Glutamatergic neuron (in vitro differentiated cells): ENCODE measurements at regions not wholly inside any gene's neighbourhood (a gene's known extent, or its start where the extent isn't known, plus 50 kb on each side); places are given as distances from the start of the nearest gene placed in this dataset.

Experiments used
- DNase-seq: peaks from one replicate; pipeline ENCODE4 v3.0.0; 2022
- H3K27ac Mint-ChIP-seq: one replicate; pipeline ENCODE4 v1.8.0; 2020; ENCODE audit warnings: mild to moderate bottlenecking, mixed read lengths, inconsistent platforms; ENCODE audit not compliant: unreplicated experiment
- H3K27me3 Mint-ChIP-seq: one replicate; pipeline ENCODE4 v1.8.0; 2020; ENCODE audit warnings: mild to moderate bottlenecking, moderate library complexity, mixed read lengths, inconsistent platforms; ENCODE audit not compliant: unreplicated experiment
- H3K36me3 Mint-ChIP-seq: one replicate; pipeline ENCODE4 v1.8.0; 2020; ENCODE audit warnings: mild to moderate bottlenecking, mixed read lengths, inconsistent platforms; ENCODE audit not compliant: unreplicated experiment
- H3K4me1 Mint-ChIP-seq: one replicate; pipeline ENCODE4 v1.8.0; 2020; ENCODE audit warnings: mild to moderate bottlenecking, low read depth, mixed read lengths, inconsistent platforms; ENCODE audit not compliant: unreplicated experiment
- H3K4me3 Mint-ChIP-seq: one replicate; pipeline ENCODE4 v1.8.0; 2020; ENCODE audit warnings: mild to moderate bottlenecking, mixed read lengths, inconsistent platforms; ENCODE audit not compliant: unreplicated experiment
- H3K9me3 Mint-ChIP-seq: one replicate; pipeline ENCODE4 v1.8.0; 2020; ENCODE audit warnings: mild to moderate bottlenecking, moderate library complexity, mixed read lengths, inconsistent platforms; ENCODE audit not compliant: unreplicated experiment
- CTCF ChIP-seq: fragments of 200-600 bp; sonication (generic); IDR thresholded peaks from one replicate; pipeline ENCODE4 v1.5.0; 2021; ENCODE audit not compliant: partially characterized antibody, unreplicated experiment

- no peak overlapping the region for H3K27ac Mint-ChIP-seq
Observed at GRCh38 chr19:7419777-7420439, 68.9 kb downstream of the PEX11G start.

GRCh38 chr19:7421941-7422744 lies 66.7 kb downstream of the PEX11G start:
- Mint-ChIP-seq H3K9me3 (peaks cover 6% of the 10 kb centered on the region), H3K36me3 (no peaks in the 10 kb centered on the region), H3K4me3 (no peak overlapping the region), H3K4me1 (peaks cover 12% of the 10 kb centered on the region), H3K27ac (no peak overlapping the region), H3K27me3 (peaks cover 3% of the 10 kb centered on the region)
- no peak for TF ChIP-seq CTCF
- DNase-seq = no peak

More at GRCh38 chr19:7419777-7420439, 68.9 kb downstream of the PEX11G start:
- H3K4me1 Mint-ChIP-seq = peaks cover 12% of the 10 kb centered on the region
- no peak overlapping the region for H3K4me3 Mint-ChIP-seq
- DNase-seq = no peak
- peaks cover 8% of the 10 kb centered on the region for H3K9me3 Mint-ChIP-seq
- no peaks in the 10 kb centered on the region for H3K36me3 Mint-ChIP-seq
- H3K27me3 Mint-ChIP-seq = peaks cover 5% of the 10 kb centered on the region
- no peak for TF ChIP-seq CTCF
